Left lobe of liver (tissue), 2 donors: ENCODE measurements at regions not wholly inside any gene's neighbourhood (a gene's known extent, or its start where the extent isn't known, plus 50 kb on each side); places are given as distances from the start of the nearest gene placed in this dataset.
"Not testable (repeated sequence)": the region's sequence is repeated elsewhere in the genome, so short reads cannot be mapped to it uniquely, and the experiment has no call there.

ENCODE experiments used
- ATAC-seq: fragments of 200-7000 bp; cut with Tn5 transposase; one replicate; pipeline ENCODE4 v1.9.1; 2020; ENCODE audit warnings: mild to moderate bottlenecking, moderate library complexity
- DNase-seq: peaks from one replicate; pipeline ENCODE4 v3.0.0-alpha.2; 2020; ENCODE audit warnings: low spot score
- donor health status: DM: no; HTN: no; CAD: no; lungs with moderate emphysema.
- donor health status: DM: no; HTN: yes; CAD: no.

DNA sequence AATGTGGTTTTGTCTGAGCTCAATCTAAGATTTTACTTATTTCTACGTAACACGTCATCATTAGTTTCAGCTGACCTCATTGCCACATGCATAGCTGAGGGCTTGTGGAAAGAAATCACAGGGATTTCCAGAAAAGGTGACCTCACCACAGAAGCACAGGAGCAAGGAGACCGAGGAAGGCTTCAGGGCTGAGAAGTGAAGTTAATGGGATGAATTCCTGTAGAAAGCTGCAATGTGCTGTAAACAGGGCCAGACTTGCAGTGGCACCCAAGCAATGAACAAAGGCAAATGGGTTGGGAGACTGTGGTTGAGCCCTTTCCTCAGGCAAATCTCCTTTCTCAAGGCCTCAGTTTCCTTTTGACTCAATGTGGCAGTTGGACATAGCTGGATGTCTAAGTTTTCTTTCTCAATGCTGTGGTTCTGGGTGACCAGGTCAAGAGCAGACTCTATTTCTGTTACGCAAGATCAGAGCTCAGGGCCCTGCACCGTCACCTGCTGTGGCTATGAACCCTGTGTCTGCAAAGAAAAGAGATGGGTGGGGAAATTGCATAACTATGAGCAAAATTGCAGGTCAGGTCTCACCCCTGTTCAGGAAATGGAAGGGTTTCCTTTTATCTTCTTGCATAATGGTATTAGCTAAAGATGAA, 252.2 kb upstream of the TBL1XR1 start:
- DNase-seq (peak; percentile 84), ATAC-seq (peak; percentile 95)

DNA sequence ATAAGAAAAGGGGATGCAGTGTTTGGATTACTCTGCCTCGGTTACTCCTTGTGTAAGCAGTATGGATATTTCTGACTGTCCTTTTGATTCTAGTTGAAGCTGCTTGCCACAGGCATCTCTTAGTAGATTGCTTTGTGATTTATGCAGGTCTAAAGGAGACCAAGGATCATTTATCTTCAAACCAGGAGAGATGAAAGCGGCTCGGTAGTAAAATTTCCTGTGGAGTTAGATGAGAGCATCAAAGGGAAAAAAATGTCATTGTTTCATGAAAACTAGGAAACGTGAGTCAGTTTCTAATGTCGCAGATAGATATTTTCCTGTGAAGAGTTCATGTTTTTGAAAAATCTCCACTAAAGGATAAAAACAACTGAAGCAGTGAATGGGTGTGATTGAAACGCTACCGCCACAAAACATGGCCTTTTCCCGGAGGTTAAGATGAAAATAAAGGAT, 254.0 kb upstream of the TBL1XR1 start:
- ATAC-seq (no peak), DNase-seq (no peak)

DNA sequence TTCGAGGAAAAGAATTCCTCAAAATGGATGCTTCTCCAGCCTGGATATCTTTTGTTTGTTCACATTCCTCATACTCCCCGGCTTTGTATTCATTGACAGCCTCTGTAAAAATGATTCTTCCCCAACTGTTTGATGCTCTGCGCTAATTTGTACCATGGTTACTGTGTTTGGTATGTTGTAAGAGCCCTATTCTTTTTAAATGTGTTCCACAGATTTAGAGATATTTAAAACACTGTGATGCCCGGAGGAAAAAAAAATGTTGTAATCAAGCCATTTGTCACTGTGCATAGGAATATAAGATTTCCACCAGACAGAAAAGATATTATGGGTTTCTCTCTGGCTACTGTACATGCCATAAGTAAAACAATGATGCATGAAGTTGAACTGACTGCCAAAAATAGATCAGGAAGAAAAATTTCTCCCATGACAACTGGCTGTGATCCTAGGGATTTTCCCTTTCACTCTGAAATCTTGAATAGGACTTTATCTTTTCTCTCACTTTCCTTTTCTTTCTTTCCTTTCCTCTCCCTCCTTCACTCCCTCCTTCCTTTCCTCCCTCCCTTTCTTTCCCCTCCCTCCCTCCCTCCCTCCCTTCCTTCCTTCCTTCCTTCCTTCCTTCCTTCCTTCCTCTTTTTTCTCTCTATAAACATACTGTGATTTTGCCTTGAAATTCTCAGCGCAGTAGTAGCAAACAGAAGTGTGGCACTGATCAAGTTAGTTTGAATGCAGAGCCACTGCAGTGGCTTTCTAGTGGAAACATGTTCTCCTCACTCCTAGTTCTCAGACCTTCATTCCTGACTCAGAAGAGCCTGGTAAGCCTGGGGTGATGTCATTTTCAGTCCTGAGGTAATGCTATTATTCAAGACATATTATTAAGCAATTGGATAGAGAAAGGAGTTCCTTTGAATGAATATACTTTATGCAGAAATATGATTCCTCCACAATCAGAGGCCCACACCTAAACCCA, 254.9 kb upstream of the TBL1XR1 start:
- no peak for DNase-seq
- no peak for ATAC-seq

DNA sequence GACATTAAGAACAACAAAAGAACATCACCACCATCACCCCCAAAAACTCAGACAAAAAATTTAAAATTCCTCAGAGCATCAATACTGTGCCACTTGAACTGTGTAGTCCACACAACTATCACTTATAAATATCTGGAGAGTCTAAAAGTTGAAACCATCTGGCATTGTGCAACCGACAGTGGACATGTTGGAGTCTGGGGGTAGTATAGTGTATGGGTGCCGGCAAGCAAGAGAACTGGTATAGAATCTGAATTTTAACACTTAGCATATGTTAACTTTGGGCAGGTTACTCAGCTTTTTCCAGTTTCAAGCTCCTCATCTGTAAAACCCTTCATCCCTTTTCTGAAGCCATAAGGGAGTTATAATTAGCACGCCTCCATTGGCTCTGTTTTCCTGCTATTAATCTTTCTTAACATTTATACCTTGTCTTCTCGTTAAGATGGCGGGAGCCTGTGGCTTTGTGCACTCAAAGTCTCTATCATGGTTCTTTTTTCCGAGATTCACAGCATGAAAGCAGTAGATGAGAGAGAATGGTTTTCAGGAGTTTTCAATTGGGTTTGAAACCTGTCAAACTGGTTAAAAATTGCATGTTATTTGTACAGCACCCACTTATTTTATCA, 255.7 kb upstream of the TBL1XR1 start:
- no peak for ATAC-seq
- no peak for DNase-seq

DNA sequence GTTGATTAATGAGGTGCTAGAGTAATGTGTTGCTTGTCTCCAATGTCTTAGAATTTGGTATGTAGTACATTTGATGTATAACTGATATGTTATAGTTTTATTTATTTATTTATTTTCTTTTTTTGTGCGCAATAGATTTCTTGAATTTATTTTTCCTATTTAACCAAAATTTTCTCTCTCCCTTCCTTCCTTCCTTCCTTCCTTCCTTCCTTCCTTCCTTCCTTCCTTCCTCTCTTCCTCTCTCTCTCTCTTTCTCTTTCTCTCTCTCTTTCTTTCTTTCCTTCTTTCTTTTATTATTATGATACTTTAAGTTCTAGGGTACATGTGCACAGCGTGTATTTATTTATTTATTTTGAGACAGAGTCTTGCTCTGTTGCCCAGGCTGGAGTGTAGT, 256.2 kb upstream of the TBL1XR1 start:
- no peak for DNase-seq
- no peak for ATAC-seq

DNA sequence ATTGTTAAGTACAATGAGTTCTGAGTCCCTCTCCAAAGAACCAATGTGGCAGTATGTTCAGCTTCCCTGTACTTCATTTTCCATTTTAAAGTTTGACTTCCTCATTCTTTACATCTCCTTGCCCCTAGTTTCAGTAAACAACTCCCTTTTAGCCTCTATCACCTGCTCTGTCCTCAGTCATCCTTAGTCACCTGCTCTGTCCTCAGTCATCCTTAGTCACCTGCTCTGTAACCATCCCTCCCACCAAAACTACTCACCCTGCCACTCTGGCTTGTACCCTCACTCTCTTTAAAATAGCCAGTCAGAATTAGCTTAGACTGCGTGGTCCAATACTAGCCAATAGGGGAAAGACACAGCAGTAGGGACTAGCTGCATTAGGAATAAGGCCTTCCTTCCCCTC, 259.9 kb upstream of the TBL1XR1 start:
- not testable (repeated sequence) for ATAC-seq, DNase-seq

DNA sequence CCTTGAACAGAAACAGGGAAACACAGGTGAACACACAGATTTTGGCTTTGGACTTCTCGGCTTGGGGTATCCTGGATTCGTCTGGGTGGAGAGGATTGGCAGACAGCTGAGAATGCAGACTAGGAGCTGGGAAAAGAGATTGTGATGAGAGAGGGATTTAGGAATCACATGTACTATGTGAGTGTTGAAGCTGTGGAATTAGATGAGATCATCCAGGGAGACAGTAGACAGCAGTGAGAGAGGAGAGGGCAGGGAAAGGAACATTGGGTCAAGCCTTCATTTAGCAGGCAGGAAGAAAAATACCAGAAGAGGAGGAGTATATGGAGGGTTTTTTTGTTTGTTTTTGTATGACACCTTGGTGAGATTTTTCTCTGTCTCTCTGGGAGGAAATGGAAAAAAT, 262.1 kb upstream of the TBL1XR1 start:
- DNase-seq (no peak), ATAC-seq (peak; percentile 25)

DNA sequence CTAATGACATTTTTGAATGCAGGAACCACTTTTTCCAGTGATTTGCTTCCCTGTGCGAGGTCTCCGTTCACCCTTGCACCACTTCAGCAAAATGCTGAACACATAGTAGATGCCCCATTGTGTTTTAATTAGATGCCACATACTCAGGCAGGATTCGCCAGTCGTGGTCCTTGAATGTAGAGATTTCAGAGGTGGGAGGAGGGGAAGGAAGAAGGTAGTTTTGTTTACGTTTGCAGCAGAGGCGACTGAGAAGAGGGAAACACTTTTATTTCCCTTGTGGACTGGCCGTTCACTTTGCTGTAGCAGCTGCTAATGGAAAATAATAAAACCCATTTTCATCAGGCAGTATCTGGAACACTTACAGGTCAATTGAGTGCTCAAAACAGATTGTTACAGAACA, 262.8 kb upstream of the TBL1XR1 start:
- DNase-seq (no peak), ATAC-seq (no peak)

DNA sequence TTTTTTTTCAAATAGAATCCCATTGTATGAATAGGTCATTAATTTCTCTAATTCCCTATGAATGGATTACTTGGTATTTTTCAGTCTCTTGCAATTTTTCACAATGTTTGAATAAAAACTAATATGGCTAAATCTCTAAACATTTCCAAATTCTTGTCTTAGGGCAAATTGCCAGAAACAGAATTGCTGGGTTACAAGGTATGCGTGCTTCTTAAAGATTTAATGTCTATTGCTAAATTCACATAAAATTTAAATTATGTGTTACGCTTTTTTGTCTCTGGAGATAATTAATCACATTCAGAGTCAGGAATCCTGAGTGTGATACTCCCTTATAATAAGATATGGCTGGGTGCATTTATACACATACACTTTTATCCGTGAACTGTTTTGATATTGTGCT, 264.5 kb upstream of the TBL1XR1 start:
- DNase-seq = no peak
- ATAC-seq = no peak

DNA sequence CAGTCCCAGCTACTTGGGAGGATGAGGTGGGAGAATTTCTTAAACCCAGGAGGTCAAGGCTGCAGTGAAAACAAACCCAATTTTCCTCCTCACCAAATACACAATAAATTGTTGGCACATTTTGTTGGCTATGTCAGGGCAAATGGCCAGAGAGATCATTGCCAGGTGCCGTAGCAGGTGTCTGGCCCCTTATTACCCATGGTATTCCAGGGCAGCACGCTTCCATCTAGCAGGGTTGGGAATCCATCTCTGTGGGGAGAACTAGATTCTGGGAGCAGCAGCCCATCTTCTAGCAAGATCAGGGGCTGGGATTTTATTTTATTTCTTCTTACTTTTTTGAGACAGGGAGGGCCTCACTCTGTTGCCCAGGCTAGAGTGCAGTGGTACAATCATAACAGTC, 266.1 kb upstream of the TBL1XR1 start:
- ATAC-seq, DNase-seq: not testable (repeated sequence)

DNA sequence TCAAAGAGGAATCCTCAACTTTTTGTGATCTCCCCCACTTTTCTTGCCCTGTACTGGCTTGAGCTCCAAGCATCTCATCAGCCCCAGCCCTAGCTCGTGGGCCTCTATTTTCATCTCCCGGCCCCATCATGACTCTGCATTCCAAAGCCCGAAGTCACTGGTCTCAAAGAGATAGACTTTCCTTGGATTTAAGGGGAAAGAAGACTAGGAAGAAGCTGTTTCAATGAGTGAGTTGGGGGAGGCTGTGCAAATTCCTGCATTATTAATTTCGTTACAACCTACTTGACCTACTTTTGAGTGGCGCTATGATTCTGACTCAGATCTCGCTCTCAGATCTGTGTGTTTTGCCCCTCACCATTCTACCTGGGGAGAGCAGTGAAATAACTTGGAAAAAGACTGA, 266.6 kb upstream of the TBL1XR1 start:
- DNase-seq (no peak), ATAC-seq (no peak)

DNA sequence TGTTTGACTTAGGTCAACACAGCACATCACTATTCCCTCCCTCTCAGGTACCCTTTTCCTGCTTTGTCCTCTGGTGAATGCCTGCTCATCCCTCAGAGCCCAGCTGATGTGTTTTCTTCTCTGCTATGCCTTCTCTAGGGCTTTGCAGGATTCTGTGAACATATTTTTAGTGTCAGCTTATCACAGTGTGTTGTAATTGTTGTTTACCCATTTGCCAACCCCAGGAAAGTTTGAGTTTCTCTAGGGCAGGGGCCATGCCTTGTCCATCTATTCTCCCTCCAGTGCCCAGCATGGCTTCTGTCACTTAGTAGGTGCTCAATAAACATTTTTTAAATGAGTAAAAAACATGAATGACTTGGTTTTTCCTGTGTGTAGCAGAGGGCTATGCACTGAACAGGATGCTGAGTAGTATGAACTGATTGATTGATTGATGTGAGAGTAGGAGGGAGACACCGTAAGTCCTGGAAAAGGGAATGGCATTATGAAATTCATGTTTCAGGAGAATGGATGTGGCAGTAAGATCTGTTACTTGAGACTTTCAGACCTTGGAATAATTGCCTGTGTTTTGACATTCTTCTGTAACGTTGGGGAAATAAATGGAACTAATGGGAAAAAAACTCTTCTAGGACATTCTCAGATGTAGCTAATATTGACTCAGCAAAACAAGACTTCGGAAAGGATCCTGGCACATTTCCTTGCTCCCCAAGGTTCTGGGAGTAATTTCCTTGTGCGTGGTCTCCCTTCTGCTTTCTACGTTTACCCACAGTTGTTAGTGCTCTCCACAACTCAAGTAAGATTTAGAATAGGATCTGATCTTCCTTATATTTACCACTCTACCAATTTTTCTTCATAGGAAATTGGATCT, 267.3 kb upstream of the TBL1XR1 start:
- DNase-seq = peak; percentile 62
- ATAC-seq = peak; percentile 81

DNA sequence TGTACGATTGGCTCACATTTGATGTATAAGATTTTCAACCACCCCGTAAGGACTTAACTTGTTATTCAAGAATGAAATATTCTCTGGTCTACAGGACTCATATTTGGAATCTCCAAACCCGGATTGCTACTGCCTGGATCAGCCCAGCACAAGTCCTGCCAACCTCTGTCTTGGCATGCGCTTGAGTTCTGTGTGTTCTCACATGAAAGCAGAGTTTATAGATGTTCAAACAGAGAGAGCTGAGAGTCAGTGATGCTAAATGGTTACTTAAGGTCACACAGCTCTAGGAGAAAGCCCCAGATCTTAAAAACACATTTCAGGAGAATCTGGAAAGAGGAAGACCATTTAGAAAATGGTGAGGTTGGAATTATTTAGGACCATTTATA, 268.0 kb upstream of the TBL1XR1 start:
- DNase-seq (peak; percentile 84), ATAC-seq (peak; percentile 90)

DNA sequence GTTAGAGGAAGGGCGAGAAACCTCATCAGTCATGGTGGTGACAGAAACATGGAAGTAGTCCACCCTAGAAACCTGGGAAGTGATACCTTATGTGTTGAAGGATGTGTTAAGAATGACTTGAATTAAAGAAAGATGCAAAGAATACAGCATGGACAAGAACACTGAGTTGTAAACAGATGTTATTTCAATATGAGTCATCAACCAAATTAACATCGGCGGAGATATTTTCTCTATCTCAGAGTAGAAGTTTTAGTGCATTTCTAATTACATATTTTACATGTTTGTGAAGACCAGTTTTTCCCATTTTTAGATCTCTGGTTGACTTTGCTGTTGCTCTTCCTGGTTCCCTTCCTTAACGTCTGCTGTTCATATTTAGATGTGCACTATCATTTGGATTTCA, 268.8 kb upstream of the TBL1XR1 start:
- no peak for ATAC-seq

DNA sequence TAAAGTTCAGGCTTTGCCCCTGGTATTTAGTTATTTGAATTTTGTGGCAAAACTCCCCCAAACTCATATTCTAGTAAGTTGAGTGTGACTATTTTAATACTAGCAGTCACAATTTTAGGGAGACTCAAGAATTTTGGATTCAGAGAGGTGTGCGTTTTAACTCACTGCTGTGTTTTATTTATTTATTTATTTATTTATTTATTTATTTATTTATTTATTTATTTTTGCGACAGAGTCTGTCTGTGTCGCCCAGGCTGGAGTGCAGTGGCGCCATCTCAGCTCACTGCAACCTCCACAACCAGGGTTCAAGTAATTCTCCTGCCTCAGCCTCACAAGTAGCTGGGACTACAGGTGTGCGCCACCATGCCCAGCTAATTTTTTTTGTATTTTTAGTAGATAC, 269.3 kb upstream of the TBL1XR1 start:
- not testable (repeated sequence) for ATAC-seq

More for the DNA sequence above, 268.8 kb upstream of the TBL1XR1 start:
- DNase-seq = no peak

DNA sequence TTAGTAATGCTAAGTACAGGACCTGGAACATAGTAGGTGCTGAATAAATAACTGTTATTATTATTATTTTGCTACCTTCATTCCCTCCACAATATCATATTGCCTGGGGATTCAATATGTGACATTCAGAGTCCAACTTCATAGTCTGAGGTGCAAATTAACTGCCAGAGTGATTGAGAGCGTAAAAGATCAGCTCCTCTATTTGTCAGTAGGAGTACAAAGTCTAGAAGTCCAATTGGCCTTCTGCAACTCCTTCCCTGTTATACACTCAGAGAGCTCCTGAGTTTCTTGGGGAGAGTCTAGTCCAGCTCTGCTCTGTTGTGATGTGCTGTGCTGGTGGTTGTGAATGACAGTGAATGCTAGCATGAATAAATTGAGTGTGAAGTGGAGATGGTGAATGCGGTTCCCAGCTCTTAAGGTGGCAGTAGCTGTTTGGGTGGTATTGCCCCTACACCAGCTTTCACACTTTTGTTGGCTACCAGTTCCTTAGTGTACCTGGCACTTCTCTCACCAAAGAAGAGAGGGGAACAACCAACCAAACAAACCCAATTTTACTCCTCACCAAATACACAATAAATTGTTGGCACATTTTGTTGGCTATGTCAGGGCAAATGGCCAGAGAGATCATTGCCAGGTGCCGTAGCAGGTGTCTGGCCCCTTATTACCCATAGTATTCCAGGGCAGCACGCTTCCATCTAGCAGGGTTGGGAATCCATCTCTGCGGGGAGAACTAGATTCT, 270.1 kb upstream of the TBL1XR1 start:
- DNase-seq = no peak
- no peak for ATAC-seq

More for the DNA sequence above, 269.3 kb upstream of the TBL1XR1 start:
- not testable (repeated sequence) for DNase-seq

DNA sequence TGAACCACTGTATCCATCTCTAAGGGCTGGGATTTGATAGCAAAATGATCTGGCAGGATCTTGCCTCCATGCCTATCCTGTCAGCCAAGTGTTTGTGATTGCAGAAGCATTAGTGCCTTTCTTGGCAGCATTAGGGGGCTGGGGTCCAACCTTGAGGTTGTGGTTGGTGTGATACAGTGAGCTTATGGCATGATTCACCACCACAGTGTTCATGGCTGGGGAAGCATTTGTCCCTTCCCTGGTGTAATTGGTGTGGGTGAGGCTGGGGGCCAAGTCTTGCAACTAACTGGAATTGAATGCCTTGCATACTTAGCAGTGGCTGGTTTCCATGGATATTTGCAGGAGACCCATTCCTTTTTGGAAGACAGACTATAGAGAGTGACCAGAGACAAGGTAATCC, 271.0 kb upstream of the TBL1XR1 start:
- ATAC-seq = no peak
- DNase-seq = no peak

DNA sequence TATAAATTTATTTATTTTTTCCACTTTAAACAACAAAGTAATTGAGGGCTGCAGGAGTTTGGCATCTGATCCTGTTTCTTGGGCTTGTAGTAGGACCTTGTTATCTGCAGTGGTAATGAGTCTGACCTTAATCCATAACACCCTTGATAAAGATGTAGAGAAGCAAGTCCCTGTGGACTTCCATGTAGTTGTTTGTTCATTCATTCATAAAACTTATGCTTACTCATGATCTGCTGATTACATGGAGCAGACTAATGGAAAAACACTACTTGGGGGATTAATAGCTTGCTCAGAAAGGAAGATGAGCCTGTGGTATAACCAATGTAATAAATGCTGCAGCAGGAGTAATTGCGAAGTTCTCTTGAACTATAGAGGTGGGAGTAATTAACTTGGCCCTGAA, 271.5 kb upstream of the TBL1XR1 start:
- ATAC-seq = no peak

DNA sequence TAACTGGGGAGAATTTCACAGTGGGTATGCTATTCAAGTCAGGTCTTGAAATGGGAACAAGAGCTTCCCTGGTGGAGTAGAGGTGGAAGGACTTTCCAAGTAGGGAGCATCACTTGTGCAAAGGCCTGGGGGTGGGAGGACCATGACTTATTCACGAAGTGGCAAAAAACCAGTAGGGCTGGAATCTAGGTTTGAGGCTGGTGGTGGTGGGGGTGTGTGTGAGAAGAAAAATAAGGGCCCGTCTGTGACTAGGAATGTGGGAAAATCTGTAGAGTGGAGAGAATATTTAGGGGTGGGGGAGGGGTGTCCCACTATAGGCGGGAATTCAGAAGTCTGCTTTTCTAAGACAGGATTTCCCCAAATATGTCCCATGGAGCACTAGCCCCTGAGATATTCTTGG, 271.9 kb upstream of the TBL1XR1 start:
- DNase-seq (no peak), ATAC-seq (no peak)

More for the DNA sequence above, 271.5 kb upstream of the TBL1XR1 start:
- DNase-seq = no peak
